Chondrocyte (in vitro differentiated cells): ENCODE measurements at regions not wholly inside any gene's neighbourhood (a gene's known extent, or its start where the extent isn't known, plus 50 kb on each side); places are given as distances from the start of the nearest gene placed in this dataset.
"Not testable (repeated sequence)": the region's sequence is repeated elsewhere in the genome, so short reads cannot be mapped to it uniquely, and the experiment has no call there.

Source experiments
- DNase-seq: peaks from one replicate; pipeline ENCODE4 v3.0.0; 2021; ENCODE audit warnings: mixed read lengths, low spot score
- H3K27ac Mint-ChIP-seq: one replicate; pipeline ENCODE4 v1.8.0; 2021; ENCODE audit warnings: mild to moderate bottlenecking, moderate library complexity, mixed read lengths; ENCODE audit not compliant: unreplicated experiment
- H3K27me3 Mint-ChIP-seq: 2 replicates; pipeline ENCODE4 v1.8.0; 2021; ENCODE audit warnings: low read depth, mixed read lengths
- H3K36me3 Mint-ChIP-seq: 2 replicates; pipeline ENCODE4 v1.8.0; 2021; ENCODE audit warnings: low read depth, mixed read lengths
- H3K4me1 Mint-ChIP-seq: 2 replicates; pipeline ENCODE4 v1.8.0; 2021; ENCODE audit warnings: low read depth, mild to moderate bottlenecking, mixed read lengths
- H3K4me3 Mint-ChIP-seq: one replicate; pipeline ENCODE4 v1.8.0; 2021; ENCODE audit warnings: mild to moderate bottlenecking, moderate library complexity, mixed read lengths; ENCODE audit not compliant: unreplicated experiment
- H3K9me3 Mint-ChIP-seq: 2 replicates; pipeline ENCODE4 v1.8.0; 2021; ENCODE audit warnings: low read depth, mixed read lengths
- CTCF ChIP-seq: fragments of 200-600 bp; sonication (generic); IDR thresholded peaks from 2 replicates; pipeline ENCODE4 v1.5.0; 2021; ENCODE audit warnings: antibody characterized with exemption, mild to moderate bottlenecking, moderate library complexity

DNA sequence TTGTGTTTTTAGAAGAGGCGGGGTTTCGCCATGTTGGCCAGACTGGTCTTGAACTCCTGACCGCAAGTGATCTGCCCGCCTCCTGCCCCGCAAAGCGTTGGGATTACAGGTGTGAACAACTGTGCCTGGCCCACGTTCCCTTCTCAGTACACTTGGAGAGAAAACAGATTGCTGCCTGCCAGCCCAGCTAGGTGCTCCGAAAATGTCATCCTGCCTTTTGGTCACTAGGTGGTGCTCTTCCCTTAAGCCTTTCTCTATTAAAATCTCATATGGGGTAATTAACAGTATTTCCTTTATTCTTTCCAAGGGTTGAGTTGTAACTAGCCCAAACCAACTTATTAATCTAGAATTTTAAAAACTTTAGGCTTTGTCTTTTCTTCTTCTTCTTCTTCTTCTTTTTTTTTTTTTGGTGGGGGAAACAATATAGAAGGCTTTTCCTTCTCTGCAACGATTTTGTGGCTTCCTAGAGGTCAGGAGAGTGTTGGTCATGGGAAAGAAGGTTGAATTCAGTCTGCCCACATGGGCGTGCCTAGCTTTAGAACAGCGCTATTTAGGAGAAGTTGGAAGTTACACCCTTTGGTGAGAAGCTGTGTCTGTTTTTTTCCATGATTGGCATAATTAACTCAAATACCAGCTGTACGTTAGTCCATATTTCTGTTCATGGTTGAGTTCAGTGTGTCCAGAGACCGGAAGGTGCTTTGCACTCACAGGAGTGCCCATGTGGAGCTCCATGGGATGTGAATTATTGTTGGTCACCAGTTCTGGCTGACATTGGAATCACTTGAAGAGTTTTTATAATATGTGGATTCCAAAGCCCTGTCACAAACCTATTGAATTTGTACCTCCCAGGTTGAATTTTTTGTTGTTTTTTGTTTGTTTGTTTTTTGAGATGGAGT, 110.1 kb downstream of the LAT start:
- H3K4me3 Mint-ChIP-seq, H3K9me3 Mint-ChIP-seq, H3K36me3 Mint-ChIP-seq, DNase-seq, H3K4me1 Mint-ChIP-seq, H3K27ac Mint-ChIP-seq, H3K27me3 Mint-ChIP-seq: not testable (repeated sequence)
- TF ChIP-seq CTCF = peak; percentile 74

DNA sequence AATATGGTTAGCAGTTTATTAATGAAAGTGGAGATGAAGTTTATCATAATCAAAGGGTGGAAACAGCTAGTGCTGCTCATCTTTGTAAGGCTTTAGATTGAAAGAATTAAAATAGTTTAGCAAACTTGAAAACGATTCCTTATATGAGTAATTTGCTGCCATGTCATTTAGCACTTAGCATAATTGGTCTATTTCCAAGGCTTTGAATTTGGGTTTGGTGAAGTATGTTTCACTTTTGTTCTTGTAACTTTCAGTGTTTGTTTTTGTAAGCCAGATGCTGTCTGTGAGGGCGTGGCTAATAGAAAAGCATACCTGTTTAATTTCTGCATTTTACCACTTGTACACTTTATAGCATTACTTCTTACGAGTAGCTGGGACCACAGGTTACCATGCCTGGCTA, 109.5 kb downstream of the LAT start:
- H3K9me3 Mint-ChIP-seq, DNase-seq: not testable (repeated sequence)

GRCh38 chr16:29089679-29090078, 104.8 kb downstream of the LAT start:
- not testable (repeated sequence) for H3K4me3 Mint-ChIP-seq, H3K9me3 Mint-ChIP-seq, H3K36me3 Mint-ChIP-seq, DNase-seq, H3K27ac Mint-ChIP-seq, H3K27me3 Mint-ChIP-seq, H3K4me1 Mint-ChIP-seq

More for the DNA sequence above, 109.5 kb downstream of the LAT start:
- H3K4me1 Mint-ChIP-seq, H3K36me3 Mint-ChIP-seq, H3K27ac Mint-ChIP-seq, H3K4me3 Mint-ChIP-seq, H3K27me3 Mint-ChIP-seq: not testable (repeated sequence)

- not testable (repeated sequence) for H3K36me3 Mint-ChIP-seq, DNase-seq, H3K27ac Mint-ChIP-seq, H3K4me3 Mint-ChIP-seq, H3K9me3 Mint-ChIP-seq, H3K27me3 Mint-ChIP-seq, H3K4me1 Mint-ChIP-seq
Observed at GRCh38 chr16:29087673-29088072, 102.8 kb downstream of the LAT start.

DNA sequence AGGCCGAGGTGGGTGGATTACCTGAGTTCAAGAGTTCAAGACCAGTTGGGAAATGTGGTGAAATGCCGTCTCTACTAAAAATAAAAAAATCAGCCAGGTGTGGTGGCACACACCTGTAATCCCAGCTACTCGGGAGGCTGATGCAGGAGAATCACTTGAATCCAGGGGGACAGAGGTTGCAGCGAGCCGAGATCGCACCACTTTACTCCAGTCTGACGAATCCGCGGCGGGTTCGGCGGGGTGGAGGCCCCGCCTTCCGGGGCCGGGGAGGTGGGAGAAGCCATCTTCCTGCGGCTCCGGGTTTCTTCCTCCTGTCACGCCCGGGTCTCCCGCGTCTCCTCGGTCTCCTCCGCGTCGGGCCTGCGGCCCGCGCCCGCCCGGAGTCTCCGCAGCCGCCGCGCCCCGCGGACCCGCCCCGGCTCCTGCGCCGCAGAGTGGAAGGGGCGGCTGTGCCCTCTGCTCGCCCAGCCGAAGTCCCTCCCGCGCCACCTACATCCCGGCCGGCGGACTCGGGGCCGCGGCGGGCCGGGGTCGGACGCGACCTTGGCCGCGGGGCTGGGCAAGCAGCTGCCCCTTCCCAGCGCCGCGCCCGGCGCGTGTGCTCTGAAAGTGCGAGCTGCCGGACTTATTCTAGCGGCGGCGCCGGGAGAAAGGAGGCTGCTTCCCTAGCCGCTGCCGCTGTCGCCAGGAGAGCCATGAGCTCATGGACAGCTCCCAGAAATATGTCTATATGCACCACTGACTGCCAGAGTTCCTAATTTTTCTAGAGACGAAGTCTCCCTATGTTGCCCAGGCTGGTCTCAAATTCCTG, 97.2 kb downstream of the LAT start:
- not testable (repeated sequence) for H3K4me1 Mint-ChIP-seq, DNase-seq, H3K9me3 Mint-ChIP-seq, H3K27me3 Mint-ChIP-seq, H3K36me3 Mint-ChIP-seq
- peak overlapping the region; percentile 66 for H3K4me3 Mint-ChIP-seq
- H3K27ac Mint-ChIP-seq = peak overlapping the region; percentile 12

GRCh38 chr16:29074554-29075402, 89.9 kb downstream of the LAT start:
- H3K27me3 Mint-ChIP-seq, H3K27ac Mint-ChIP-seq, H3K4me1 Mint-ChIP-seq, H3K9me3 Mint-ChIP-seq, DNase-seq, H3K4me3 Mint-ChIP-seq, H3K36me3 Mint-ChIP-seq: not testable (repeated sequence)

- not testable (repeated sequence) for DNase-seq, H3K36me3 Mint-ChIP-seq, H3K9me3 Mint-ChIP-seq, H3K27ac Mint-ChIP-seq, H3K27me3 Mint-ChIP-seq, H3K4me1 Mint-ChIP-seq, H3K4me3 Mint-ChIP-seq
Observed at GRCh38 chr16:29062235-29062634, 77.4 kb downstream of the LAT start.

GRCh38 chr16:29061467-29061921, 76.6 kb downstream of the LAT start:
- H3K9me3 Mint-ChIP-seq, H3K27ac Mint-ChIP-seq, H3K36me3 Mint-ChIP-seq, H3K27me3 Mint-ChIP-seq, H3K4me1 Mint-ChIP-seq, DNase-seq, H3K4me3 Mint-ChIP-seq: not testable (repeated sequence)

DNA sequence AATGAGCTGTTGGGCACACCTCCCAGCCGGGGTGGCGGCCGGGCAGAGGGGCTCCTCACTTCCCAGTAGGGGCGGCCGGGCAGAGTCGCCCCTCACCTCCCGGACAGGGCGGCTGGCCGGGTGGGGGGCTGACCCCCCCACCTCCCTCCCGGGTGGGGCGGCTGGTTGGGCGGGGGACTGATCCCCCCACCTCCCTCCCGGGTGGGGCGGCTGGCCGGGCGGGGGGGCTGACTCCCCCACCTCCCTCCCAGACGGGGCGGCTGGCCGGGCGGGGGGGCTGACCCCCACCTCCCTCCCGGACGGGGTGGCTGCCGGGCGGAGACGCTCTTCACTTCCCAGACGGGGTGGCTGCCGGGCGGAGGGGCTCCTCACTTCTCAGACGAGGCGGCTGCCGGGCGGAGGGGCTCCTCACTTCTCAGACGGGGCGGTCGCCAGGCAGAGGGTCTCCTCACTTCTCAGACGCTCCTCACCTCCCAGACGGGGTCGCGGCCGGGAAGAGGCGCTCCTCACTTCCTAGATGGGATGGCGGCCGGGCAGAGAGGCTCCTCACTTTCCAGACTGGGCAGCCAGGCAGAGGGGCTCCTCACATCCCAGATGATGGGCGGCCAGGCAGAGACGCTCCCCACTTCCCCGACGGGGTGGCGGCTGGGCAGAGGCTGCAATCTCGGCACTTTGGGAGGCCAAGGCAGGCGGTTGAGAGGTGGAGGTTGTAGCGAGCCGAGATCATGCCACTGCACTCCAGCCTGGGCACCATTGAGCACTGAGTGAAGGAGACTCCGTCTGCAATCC, 75.4 kb downstream of the LAT start:
- H3K36me3 Mint-ChIP-seq, H3K4me1 Mint-ChIP-seq, DNase-seq, H3K27ac Mint-ChIP-seq, H3K27me3 Mint-ChIP-seq, H3K4me3 Mint-ChIP-seq, H3K9me3 Mint-ChIP-seq: not testable (repeated sequence)

- H3K4me3 Mint-ChIP-seq, H3K36me3 Mint-ChIP-seq, DNase-seq, H3K9me3 Mint-ChIP-seq, H3K27me3 Mint-ChIP-seq, H3K27ac Mint-ChIP-seq, H3K4me1 Mint-ChIP-seq: not testable (repeated sequence)
Observed at GRCh38 chr16:29059575-29059974, 74.7 kb downstream of the LAT start.
